NCI-H226 (cell line): ENCODE measurements at regions not wholly inside any gene's neighbourhood (a gene's known extent, or its start where the extent isn't known, plus 50 kb on each side); places are given as distances from the start of the nearest gene placed in this dataset.
"Not testable (repeated sequence)": the region's sequence is repeated elsewhere in the genome, so short reads cannot be mapped to it uniquely, and the experiment has no call there.

Experiments used
- DNase-seq: peaks from one replicate; pipeline ENCODE4 v3.0.0-alpha.2; 2015

GRCh38 chr7:25725451-25725850 lies 426.5 kb upstream of the NFE2L3 start:
- no peak for DNase-seq

- DNase-seq, result no peak
Measured at GRCh38 chr7:25726170-25726780, 425.7 kb upstream of the NFE2L3 start.

DNA sequence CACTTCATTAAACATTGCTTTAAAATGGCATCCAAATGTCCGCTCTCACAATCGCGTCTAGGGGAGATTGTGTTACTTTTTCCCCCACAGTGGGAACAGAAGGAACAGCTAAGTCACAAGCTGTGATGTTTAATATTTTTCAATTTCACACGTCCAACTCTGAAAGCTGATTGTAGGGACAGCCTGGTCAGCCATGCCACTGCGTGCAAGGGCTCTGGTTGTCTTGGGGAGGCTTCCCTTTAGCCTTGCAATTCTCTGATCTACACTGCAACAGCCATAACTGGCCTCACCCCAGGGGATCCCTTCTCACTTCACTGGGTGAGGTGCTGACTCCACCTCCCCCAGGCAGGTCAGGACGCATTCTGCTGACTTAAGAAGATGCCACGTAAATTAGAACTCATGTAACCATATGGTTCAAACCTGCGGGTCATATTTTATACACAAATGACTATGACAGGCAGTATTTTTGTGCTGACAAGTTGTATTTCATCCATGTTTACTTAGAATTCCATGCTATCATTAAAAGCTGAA lies 425.2 kb upstream of the NFE2L3 start:
- DNase-seq, result no peak

GRCh38 chr7:25727446-25727845 lies 424.6 kb upstream of the NFE2L3 start:
- no peak for DNase-seq

DNA sequence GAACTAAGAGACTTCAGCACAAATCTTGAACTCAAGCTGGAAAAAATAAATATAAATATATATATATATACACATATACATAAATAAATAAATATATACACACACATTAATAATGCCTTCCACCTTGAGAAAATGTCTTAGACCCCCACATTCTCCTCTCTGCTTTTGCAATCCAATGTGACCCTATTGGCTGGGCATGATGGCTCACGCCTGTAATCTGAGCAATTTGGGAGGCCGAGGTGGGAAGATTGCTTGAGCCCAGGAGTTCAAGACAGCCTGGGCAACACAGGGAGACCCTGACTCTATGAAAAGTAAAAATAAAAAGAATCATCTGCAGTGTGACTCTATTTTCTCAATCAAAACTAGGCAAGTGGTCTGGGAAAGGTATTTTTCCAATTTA lies 424.1 kb upstream of the NFE2L3 start:
- no peak for DNase-seq

GRCh38 chr7:25731068-25731845 lies 420.7 kb upstream of the NFE2L3 start:
- DNase-seq, result no peak

- no peak for DNase-seq
Measured at GRCh38 chr7:25731846-25732245, 420.2 kb upstream of the NFE2L3 start.

DNA sequence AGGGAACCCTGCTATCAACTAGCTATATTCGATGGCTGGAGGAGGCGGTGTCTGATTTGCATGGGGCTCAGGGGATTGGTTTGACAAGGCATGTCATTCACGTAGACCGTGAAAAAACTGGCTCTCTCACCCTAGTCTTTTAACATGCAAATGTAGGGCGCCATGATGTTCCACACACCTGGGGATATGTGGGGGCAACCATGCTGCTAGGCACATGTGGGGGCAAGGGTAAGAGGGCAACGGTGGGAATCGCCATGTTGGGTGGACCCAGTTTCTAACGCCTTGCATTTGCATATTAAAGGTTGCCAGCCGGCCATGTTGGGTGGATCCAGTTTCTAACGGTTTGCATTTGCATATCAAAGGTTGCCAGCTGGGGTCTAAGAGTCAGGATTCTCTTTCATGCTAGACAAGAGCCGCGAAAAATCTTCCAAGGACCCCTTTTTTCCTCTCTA lies 419.2 kb upstream of the NFE2L3 start:
- DNase-seq, result no peak

GRCh38 chr7:25735674-25736242 lies 416.2 kb upstream of the NFE2L3 start:
- DNase-seq, result no peak

GRCh38 chr7:25738528-25738927 lies 413.5 kb upstream of the NFE2L3 start:
- DNase-seq, result no peak

DNA sequence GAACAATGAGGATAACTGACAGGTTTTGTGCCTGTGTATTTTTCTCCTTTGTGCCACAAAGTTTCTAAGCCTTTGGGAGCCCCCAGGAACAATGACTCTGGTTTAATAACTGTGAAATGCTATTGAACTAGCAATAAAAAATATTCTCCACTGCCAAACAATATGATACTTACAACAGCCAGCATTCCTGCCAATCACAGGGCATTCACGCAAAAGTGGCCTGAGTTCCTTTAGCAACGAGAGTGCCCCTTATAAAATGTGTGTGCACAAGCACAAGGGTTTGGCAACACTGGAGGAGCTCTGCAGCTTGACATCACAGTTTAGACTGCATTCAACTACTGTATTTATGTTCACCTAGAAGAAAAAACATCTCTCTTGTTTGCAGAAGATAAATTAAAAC lies 412.9 kb upstream of the NFE2L3 start:
- DNase-seq, result no peak

- no peak for DNase-seq
Measured at GRCh38 chr7:25742316-25742715, 409.7 kb upstream of the NFE2L3 start.

GRCh38 chr7:25743670-25744451 lies 408.1 kb upstream of the NFE2L3 start:
- DNase-seq, result not testable (repeated sequence)

GRCh38 chr7:25750744-25751508 lies 401.1 kb upstream of the NFE2L3 start:
- no peak for DNase-seq

GRCh38 chr7:25752154-25752553 lies 399.8 kb upstream of the NFE2L3 start:
- no peak for DNase-seq

- DNase-seq, result no peak
Measured at GRCh38 chr7:25752967-25753791, 398.8 kb upstream of the NFE2L3 start.

GRCh38 chr7:25753837-25754236 lies 398.2 kb upstream of the NFE2L3 start:
- DNase-seq, result no peak

DNA sequence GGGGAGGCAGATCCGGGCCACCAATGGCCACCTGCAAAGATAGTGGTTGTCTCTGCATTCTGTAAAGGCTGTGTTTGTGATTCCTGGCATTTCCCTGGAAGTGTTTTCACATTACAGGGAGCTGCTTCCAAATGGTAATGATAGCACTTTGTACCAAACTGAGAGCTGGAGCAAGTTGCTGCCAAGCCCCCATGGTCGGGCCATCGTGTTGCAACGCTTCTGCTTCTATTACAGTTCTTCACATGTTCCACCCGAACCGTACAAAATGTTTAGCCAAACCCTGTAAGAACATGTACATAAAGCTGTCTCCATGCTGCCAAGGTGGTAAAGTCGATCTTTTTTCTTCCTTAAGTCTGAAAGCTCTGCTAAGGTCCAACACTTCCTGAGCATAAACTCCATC lies 397.7 kb upstream of the NFE2L3 start:
- no peak for DNase-seq

- no peak for DNase-seq
Measured at GRCh38 chr7:25754751-25755150, 397.2 kb upstream of the NFE2L3 start.

DNA sequence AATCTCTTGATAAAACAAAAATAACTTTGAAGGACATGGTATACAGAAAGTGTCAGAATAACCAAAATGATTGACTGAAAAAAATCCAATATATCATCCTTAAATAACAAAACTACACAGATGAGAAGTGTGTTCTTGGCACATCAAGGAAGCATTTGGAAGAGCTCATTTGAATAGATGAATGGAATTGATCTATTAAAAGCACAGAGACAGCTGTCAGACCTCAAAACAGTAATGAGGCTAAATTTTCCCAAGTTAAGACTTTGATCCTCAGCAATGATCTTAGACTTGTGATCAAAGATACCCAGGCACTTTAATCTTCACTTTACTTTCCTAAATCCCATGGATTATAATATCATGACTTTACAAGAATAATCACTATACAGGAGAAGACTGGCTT lies 395.4 kb upstream of the NFE2L3 start:
- DNase-seq, result no peak

- no peak for DNase-seq
Measured at GRCh38 chr7:25758559-25758958, 393.4 kb upstream of the NFE2L3 start.

GRCh38 chr7:25759286-25759685 lies 392.7 kb upstream of the NFE2L3 start:
- DNase-seq, result no peak
